Endodermal cell (in vitro differentiated cells): ENCODE measurements at regions not wholly inside any gene's neighbourhood (a gene's known extent, or its start where the extent isn't known, plus 50 kb on each side); places are given as distances from the start of the nearest gene placed in this dataset.

Experiments
- DNase-seq: peaks from one replicate; pipeline ENCODE4 v3.0.0-alpha.2; 2017
- H3K27ac ChIP-seq: 2 replicates; pipeline ENCODE4 v1.5.1; 2013; ENCODE audit warnings: mild to moderate bottlenecking, low read depth, low read length, moderate library complexity
- H3K27me3 ChIP-seq: 2 replicates; pipeline ENCODE4 v1.6.1; 2013; ENCODE audit warnings: mild to moderate bottlenecking, low read length, moderate library complexity; ENCODE audit not compliant: insufficient read depth, control insufficient read depth, poor library complexity, severe bottlenecking
- H3K36me3 ChIP-seq: 2 replicates; pipeline ENCODE4 v1.7.0; 2013; ENCODE audit warnings: mild to moderate bottlenecking, low read length, moderate library complexity; ENCODE audit not compliant: control insufficient read depth, insufficient read depth
- H3K4me1 ChIP-seq: one replicate; pipeline ENCODE4 v1.7.0; 2013; ENCODE audit warnings: low read length; ENCODE audit not compliant: control insufficient read depth, insufficient read depth
- H3K4me3 ChIP-seq: 2 replicates; pipeline ENCODE4 v1.5.1; 2013; ENCODE audit warnings: mild to moderate bottlenecking, low read length, moderate library complexity
- H3K9ac ChIP-seq: 2 replicates; pipeline ENCODE4 v1.6.1; 2013; ENCODE audit warnings: mild to moderate bottlenecking, low read length, moderate library complexity; ENCODE audit not compliant: poor library complexity, severe bottlenecking; ENCODE audit errors: extremely low read depth
- H3K9me3 ChIP-seq: 2 replicates; pipeline ENCODE4 v1.6.1; 2013; ENCODE audit warnings: mild to moderate bottlenecking, low read length, moderate library complexity; ENCODE audit not compliant: control insufficient read depth
- H3K27ac Mint-ChIP-seq: 2 replicates; pipeline ENCODE4 v1.8.0; 2020; ENCODE audit warnings: mixed read lengths
- H3K27me3 Mint-ChIP-seq: 2 replicates; pipeline ENCODE4 v1.8.0; 2021; ENCODE audit warnings: mild to moderate bottlenecking, mixed read lengths; ENCODE audit not compliant: insufficient read depth
- H3K36me3 Mint-ChIP-seq: 2 replicates; pipeline ENCODE4 v1.8.0; 2020; ENCODE audit warnings: low read depth, mixed read lengths
- H3K4me1 Mint-ChIP-seq: 2 replicates; pipeline ENCODE4 v1.8.0; 2020; ENCODE audit warnings: mixed read lengths
- H3K4me3 Mint-ChIP-seq: 2 replicates; pipeline ENCODE4 v1.8.0; 2020; ENCODE audit warnings: mild to moderate bottlenecking, moderate library complexity, mixed read lengths
- H3K9me3 Mint-ChIP-seq: 2 replicates; pipeline ENCODE4 v1.8.0; 2020; ENCODE audit warnings: mild to moderate bottlenecking, mixed read lengths
- WGBS, 2 experiments: methylation state at CpG; one replicate each; pipeline versions ENCODE4 v1.1.5 to v1.1.7; 2013; ENCODE audit warnings: missing lambda C conversion rate in 2 of 2, mixed read lengths in 1 of 2; ENCODE audit not compliant: insufficient coverage in 1 of 2, insufficient read length in 1 of 2; 5-methylcytosine and 5-hydroxymethylcytosine counted together
- TF ChIP-seq, protein P1 (sequence below): fragments of 200-600 bp; sonication (generic); conservative IDR thresholded peaks from 2 replicates; pipeline ENCODE4 v1.5.0; 2021; ENCODE audit warnings: antibody characterized with exemption, mild to moderate bottlenecking

GRCh38 chr14:25800841-25801240, 750.9 kb upstream of the STXBP6 start:
- no peak overlapping the region for H3K27ac ChIP-seq
- H3K27me3 Mint-ChIP-seq, result no peaks in the 10 kb centered on the region
- 91 to 92% methylated on average over 1 to 3 of the region's 3 CpGs for WGBS, 2 experiments

DNA sequence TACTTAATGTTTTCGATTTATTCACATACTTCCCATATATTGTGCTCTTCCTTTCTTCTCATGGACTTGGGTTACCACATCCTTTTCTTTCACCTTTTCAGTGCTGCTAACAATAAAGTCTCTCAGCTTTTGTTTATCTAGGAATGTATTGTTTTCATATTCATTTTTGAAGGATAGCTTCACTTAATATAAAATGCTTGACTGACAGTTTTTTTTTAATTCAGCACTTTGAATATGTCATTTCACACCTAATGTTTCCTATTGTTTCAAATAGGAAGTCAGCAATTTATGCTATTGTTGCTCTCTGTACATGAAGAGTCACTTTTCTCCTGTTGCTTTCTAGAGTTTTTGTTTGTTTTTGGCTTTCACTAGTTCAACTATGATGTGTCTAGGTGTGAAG, 738.3 kb upstream of the STXBP6 start:
- H3K27ac ChIP-seq, result no peak overlapping the region
- Mint-ChIP-seq H3K27ac (no peak overlapping the region), H3K4me3 (no peak overlapping the region), H3K27me3 (no peaks in the 10 kb centered on the region), H3K9me3 (peaks cover 12% of the 10 kb centered on the region), H3K4me1 (peaks cover 2% of the 10 kb centered on the region), H3K36me3 (no peaks in the 10 kb centered on the region)
- 100% methylated on average over 1 of the region's 1 CpG; no CpG with 5 or more reads in 1 of the 2 experiments for WGBS, 2 experiments
- H3K4me1 ChIP-seq, result no peaks in the 10 kb centered on the region
- H3K27me3 ChIP-seq, result no peaks in the 10 kb centered on the region
- no peaks in the 10 kb centered on the region for H3K36me3 ChIP-seq
- H3K4me3 ChIP-seq, result no peak overlapping the region
- no peak overlapping the region for H3K9ac ChIP-seq
- peaks cover 10% of the 10 kb centered on the region for H3K9me3 ChIP-seq
- TF ChIP-seq, protein P1, sequence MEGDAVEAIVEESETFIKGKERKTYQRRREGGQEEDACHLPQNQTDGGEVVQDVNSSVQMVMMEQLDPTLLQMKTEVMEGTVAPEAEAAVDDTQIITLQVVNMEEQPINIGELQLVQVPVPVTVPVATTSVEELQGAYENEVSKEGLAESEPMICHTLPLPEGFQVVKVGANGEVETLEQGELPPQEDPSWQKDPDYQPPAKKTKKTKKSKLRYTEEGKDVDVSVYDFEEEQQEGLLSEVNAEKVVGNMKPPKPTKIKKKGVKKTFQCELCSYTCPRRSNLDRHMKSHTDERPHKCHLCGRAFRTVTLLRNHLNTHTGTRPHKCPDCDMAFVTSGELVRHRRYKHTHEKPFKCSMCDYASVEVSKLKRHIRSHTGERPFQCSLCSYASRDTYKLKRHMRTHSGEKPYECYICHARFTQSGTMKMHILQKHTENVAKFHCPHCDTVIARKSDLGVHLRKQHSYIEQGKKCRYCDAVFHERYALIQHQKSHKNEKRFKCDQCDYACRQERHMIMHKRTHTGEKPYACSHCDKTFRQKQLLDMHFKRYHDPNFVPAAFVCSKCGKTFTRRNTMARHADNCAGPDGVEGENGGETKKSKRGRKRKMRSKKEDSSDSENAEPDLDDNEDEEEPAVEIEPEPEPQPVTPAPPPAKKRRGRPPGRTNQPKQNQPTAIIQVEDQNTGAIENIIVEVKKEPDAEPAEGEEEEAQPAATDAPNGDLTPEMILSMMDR, result no peak
- DNase-seq, result no peak

More at GRCh38 chr14:25800841-25801240, 750.9 kb upstream of the STXBP6 start:
- H3K36me3 ChIP-seq, result no peaks in the 10 kb centered on the region
- Mint-ChIP-seq H3K9me3 (no peaks in the 10 kb centered on the region), H3K36me3 (no peaks in the 10 kb centered on the region), H3K4me1 (peaks cover 4% of the 10 kb centered on the region), H3K4me3 (no peak overlapping the region), H3K27ac (no peak overlapping the region)
- no peaks in the 10 kb centered on the region for H3K27me3 ChIP-seq
- no peak for DNase-seq
- no peak overlapping the region for H3K9ac ChIP-seq
- no peak overlapping the region for H3K4me3 ChIP-seq
- no peaks in the 10 kb centered on the region for H3K4me1 ChIP-seq
- TF ChIP-seq, protein P1, result no peak
- no peaks in the 10 kb centered on the region for H3K9me3 ChIP-seq

- Mint-ChIP-seq H3K9me3 (peaks cover 3% of the 10 kb centered on the region), H3K27ac (no peak overlapping the region), H3K27me3 (no peaks in the 10 kb centered on the region), H3K36me3 (no peaks in the 10 kb centered on the region), H3K4me3 (no peak overlapping the region), H3K4me1 (no peaks in the 10 kb centered on the region)
- H3K4me1 ChIP-seq, result no peaks in the 10 kb centered on the region
- H3K36me3 ChIP-seq, result no peaks in the 10 kb centered on the region
- no peak overlapping the region for H3K9ac ChIP-seq
- H3K4me3 ChIP-seq, result no peak overlapping the region
- whole genome bisulfite sequencing, 2 experiments, result 87% methylated on average over 3 of the region's 3 CpGs; no CpG with 5 or more reads in 1 of the 2 experiments
- no peak overlapping the region for H3K27ac ChIP-seq
- no peaks in the 10 kb centered on the region for H3K9me3 ChIP-seq
- no peak for DNase-seq
- TF ChIP-seq, protein P1, result no peak
- H3K27me3 ChIP-seq, result no peaks in the 10 kb centered on the region
Observed at GRCh38 chr14:25765909-25766308, 716.0 kb upstream of the STXBP6 start.
